GM23338 (cell line): ENCODE measurements at regions not wholly inside any gene's neighbourhood (a gene's known extent, or its start where the extent isn't known, plus 50 kb on each side); places are given as distances from the start of the nearest gene placed in this dataset.

Source experiments
- CTCF ChIP-seq, 2 experiments: fragments of 200-600 bp in 1 of 2; sonication (generic) in 1 of 2; conservative IDR thresholded peaks; 2 replicates each; pipeline versions ENCODE4 v1.5.1 to v1.6.1; 2016 to 2017; ENCODE audit warnings: antibody characterized with exemption in 2 of 2, low read depth in 2 of 2, mild to moderate bottlenecking in 2 of 2, moderate library complexity in 1 of 2
- EZH2 ChIP-seq: fragments of 200-600 bp; sonication (generic); IDR thresholded peaks from one replicate; pipeline ENCODE4 v1.8.0; 2017; ENCODE audit warnings: antibody characterized with exemption, mild to moderate bottlenecking, low read depth; ENCODE audit not compliant: unreplicated experiment
- EZH2phosphoT487 ChIP-seq: fragments of 200-600 bp; sonication (generic); IDR thresholded peaks from one replicate; pipeline ENCODE4 v1.8.1; 2018; ENCODE audit warnings: antibody characterized with exemption; ENCODE audit not compliant: unreplicated experiment
- NANOG ChIP-seq: IDR thresholded peaks from 2 replicates; pipeline ENCODE4 v1.6.1; 2016; ENCODE audit warnings: antibody characterized with exemption, borderline replicate concordance
- POLR2AphosphoS5 ChIP-seq: IDR thresholded peaks from 2 replicates; pipeline ENCODE4 v1.6.1; 2016; ENCODE audit warnings: antibody characterized with exemption, low read depth

DNA sequence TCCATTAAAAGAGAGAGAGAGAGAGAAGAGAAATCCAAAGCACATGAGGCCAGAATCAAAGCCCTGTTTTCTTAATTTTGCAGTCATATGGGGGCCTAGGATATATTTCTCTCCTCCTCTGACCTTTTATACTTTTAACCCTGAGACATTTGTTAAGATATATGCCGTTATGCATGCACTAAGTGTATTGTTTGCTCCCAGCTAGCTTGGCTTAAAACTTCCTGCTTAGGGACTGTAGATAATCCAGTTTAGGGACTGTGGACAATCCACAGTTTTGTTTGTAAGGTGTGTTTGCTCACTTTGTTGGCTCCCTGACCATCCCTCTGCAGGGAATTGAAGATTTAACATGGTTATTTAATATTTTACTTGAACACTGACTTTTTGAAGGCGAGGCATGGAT, 166.3 kb upstream of the TSHZ2 start:
- TF ChIP-seq EZH2: no peak
- no peak for TF ChIP-seq EZH2phosphoT487
- TF ChIP-seq CTCF (conservative IDR thresholded peaks at IDR 0.05; ENCODE audit: low read depth in 2 of 2): no peak
- TF ChIP-seq POLR2AphosphoS5: no peak
- no peak for TF ChIP-seq NANOG
